ENCODE measurements at regions not wholly inside any gene's neighbourhood (a gene's known extent, or its start where the extent isn't known, plus 50 kb on each side); places are given as distances from the start of the nearest gene placed in this dataset.

DNA sequence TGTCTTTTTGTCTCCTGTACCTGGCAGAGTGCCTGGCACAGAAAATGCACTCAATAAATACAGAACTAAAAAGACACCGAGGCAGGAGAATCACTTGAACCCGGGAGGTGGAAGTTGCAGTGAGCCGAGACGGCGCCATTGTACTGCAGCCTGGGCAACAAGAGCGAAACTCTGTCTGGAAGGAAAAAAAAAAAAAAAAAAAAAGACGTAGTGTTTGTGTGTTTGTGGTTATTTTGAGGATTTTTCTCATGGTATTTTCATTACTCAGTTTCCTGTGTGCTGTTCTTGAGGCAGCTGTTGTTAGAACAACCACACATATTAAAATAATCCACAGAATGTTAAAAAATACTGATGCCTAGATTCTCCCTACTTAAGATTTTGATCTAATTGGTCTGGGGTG is 519.2 kb upstream of the SPHKAP start:
- FAIRE-seq, result no peak

DNA sequence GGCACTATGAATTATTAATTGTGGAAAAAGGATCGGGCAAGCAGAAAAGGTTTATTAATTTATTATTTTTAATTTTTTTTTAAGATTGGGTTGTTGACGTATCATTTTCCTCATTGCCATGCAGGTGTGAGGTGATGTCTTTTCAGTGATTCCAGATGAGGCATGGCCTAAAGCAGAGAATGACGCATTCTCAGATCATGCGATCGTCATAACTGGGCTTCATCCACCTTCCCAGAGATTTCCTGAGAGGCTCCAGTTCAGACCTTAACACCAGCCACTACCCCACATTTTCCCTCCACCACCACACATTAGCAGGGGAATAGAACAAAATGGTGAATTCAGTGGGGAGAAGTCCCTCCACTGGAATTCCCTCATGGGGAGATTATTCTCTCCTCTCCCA is 518.4 kb upstream of the SPHKAP start:
- FAIRE-seq, result no peak

DNA sequence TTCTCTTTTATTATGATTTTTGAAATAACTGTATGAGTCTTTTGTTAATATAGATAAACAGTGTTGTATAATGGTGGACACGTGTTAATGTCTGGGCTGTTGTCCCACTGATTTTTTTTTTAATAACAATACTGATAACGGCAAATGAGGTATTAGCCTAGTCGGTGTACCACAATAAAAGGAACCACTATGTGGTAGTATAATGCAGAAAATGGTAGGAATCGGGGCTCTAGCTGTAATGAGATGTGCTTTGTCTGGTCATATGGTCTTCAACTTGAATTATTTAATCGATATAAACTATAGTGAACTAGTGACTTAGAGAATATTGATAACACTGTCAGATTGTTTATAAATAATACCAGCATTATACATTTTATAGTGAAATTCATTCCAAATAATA is 517.9 kb upstream of the SPHKAP start:
- peak; percentile 30 for FAIRE-seq

DNA sequence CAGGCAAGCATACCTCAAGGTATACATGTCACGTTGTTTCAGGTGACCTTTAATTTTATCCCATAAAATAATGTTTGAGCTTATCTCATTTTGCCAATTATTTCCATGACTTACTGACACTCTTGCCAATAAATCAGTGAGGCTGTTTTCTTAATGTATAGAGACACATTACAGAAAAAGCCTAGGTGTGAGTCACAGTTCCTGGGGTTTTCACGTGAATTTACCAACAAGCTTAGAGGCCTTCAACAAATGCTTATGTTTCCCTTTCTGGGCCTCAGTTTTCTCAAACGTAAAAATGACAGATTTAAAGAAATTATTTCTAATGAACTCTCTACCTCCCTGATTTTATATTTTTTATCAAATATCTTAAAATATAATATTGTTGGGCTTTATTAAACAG is 517.5 kb upstream of the SPHKAP start:
- no peak for FAIRE-seq

DNA sequence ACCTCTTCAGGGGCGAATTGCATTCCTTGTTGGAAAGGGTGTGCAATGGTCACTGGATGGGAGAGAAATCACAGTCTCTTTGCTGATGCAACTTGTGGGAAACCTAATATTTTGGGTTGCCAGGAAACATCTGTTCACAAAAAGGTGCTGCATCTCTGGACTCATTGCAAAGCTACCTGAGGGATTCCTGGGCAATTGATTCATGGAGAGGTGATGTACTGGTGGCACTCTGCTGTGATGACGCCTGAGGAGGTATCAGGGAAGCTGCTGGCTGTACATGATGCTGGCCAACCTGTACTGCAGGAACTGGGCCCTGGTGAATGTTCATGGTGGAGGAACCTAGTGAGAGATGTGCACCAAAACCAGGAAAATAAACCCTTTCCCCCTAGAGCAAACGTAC is 516.0 kb upstream of the SPHKAP start:
- FAIRE-seq, result no peak

DNA sequence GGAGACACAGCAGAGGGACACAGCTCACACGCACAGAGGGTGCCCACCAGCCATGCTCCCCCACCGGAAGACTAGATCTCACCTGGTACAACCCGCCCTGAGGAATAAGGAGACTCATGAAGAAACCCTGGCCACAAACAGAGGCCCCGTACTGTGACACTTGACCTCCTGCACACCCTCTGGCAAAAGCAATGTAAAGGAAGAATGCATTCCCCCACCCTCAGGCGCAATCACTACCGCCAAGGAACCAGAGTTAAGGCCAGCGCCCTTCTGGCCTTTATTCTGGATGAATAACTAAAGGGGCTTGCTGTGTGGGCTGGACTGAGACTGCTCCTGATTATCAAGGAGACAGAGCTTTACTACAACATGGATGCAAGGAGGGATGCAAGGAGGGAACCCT is 509.2 kb upstream of the SPHKAP start:
- no peak for FAIRE-seq

DNA sequence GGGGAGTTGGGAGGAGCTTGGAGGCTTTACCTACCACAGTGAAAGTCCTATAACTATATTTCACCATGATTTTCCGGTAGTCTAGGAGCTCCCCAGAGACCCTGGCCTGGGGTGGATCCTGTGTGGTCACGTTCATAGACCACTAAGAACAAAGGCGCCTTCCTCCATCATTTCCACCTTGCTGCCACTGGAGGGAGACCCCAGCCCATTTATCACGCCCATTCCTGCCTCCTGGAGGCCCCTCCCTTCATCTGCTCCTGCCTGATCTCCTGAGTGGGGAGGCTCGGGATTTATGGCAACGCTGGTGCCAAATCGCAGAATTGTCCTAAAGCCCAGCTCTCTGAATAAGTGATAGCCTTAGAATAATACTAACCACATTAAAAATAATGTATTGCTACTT is 507.6 kb upstream of the SPHKAP start:
- no peak for FAIRE-seq

DNA sequence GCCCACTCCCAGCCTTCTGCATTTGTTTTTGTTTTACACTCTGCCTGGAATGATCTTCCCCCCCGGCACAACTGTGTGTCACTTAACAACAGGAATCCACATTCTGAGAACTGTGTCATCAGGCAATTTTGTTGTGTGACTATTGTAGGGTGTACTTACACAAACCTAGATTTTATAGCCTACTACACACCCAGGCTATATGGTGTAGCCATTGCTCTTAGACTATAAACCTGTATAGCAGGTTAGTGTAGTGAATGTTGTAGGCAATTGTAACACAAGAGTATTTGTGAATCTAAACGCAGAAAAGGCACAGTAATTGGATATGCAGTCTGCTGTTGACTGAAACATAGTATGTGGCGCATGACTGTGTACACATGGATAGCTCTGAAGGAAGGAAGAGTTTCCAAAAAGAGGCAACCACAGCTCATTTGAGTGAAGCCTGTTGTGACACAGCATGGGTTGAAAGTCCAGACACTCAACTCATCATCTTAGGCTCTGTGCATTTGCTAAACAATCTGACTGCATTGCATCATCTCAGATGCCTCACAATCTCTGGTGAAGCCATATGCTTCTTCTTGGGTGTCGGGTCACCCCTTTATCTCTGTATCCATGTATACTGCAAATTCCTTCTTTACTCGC is 506.6 kb upstream of the SPHKAP start:
- no peak for FAIRE-seq

DNA sequence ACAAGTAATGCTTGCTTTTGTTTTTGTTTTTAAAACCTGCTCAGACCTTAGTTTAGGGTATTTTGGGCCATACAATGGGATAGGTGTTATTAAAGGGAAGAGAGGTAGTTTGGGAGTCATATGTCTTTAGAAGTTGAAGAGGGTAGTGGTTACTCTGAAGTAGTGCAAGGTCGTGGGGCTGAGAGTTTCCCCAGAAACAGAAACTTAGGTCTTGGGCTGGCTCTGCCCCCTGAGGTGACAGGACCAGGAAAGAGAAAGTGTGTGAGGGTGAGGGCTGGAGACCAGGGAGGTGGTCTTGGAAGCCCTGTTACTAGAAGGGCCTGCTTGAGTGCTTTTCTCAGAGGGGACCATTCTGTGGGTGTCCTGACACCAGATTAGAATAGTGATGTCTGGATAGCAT is 500.5 kb upstream of the SPHKAP start:
- no peak for FAIRE-seq

DNA sequence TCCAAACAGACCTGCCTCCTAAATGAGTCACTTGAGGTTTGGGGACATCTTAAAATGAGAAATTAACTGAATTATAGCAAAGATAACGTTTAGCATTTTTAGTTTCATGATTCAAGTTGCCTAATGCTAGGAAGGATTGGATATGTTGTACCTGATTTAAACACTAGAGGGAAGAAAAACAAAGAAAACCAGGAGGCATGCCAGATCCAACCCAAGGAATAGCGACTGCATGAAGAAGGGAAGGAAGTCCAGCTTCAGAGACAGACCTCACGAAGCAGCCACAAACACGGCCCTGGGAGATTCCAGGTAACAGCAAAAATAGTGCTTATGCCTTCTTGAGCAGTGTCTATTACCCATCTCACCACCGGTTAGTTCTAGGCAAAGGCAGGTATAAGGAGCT is 499.9 kb upstream of the SPHKAP start:
- FAIRE-seq, result peak; percentile 98

DNA sequence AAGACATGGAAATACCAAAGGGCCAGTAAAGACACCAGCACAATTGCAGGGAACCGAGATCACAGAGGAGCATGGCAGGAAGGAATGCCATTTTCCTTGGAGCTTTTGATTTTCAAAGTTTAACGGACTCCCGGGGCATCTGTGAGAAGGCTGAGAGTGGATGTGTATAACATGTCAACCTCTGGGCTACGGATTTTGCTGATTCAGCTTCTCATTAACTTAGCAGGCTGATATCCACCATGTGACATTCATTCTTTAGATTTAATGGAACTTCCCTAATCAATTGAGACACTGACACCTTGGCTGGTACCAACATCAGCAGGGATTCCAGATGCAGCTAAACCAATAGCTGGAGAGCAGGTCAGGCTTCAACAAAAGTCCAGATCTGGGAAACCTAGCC is 496.6 kb upstream of the SPHKAP start:
- FAIRE-seq, result no peak

DNA sequence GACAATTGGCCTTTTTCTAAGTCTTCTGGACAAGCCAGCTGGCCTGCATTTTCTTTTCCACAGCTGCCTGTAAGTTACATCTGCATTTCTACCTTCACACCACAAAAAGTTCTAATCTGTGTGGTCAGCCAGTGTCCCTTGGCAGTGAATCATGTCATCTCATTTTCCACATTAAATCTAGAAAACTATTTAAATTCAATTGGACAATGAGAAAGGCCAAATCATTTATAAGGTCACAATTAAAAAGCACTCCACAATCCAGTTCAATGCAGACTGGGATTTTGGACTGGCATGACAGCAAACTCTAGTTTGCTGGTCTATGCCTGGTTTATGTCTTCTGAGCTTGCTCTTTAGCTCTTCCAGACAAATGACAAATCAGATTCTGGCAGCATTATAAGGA is 494.2 kb upstream of the SPHKAP start:
- FAIRE-seq, result no peak

DNA sequence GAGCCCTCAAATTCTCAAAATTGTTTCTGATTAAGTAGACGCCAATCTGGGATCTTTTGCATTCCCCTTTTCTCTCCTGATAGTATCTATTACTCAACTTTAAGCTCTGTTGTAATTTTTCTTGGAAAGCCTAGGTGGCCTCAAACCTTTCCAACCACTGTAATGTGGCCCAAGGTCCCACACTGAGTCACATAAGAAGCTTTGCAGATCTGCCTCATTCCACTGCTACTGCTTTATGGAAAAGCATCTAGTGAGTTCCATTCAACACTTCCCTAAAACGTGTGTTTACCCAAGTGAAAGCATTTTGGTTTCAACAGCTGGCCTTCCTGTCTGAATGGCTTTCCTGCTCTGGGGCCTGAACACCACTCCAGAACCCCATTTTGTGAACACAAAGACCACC is 493.6 kb upstream of the SPHKAP start:
- no peak for FAIRE-seq

DNA sequence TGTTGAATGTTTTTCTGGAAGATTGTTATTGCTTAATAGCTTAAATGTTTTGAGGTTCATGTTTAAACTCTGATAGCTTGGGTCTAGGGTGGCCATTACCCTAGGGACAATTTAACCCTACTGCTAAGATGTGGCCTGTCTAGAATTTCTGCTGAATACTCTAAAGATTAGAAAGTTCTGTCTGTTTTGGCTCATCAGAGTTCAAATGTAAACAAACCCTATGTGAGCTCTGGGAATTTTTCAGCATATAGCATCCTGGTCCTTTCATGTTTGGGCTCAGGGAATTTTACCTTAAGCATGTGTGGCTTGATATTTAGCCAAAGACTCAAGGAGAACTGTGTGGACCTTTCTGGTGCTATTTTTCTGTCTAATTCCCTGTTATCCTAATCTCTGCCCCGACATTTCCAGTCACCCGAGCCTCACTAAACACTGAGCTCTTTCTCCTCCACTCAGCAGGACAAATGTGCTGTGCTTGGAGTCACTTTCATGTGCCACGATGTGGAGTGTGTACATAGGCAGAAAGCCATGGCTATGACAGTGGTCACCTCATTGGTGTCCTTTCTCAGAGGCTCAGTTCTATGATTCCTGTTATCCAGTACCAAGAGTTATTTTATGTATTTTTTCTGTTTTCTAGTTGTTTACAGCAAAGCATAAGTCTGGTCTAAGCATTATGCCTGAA is 492.5 kb upstream of the SPHKAP start:
- no peak for FAIRE-seq

DNA sequence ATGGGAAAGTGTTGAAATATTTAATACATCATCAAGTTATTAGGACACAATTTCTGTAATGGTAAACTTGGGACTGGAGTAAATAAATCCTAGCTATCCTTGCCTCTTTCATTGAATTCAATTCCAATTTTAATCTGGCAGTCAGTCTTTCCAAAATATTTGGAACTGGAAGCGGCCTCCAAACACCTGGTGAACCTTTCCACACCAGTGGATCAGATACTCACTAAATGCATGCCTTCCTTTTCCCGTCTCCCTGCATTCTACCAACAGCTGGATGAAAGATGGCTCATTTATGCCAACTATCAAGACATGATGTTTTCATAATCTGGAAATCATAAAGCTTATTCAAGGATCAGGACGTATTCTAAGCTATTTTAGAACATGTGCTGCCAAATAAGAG is 488.2 kb upstream of the SPHKAP start:
- FAIRE-seq, result no peak

DNA sequence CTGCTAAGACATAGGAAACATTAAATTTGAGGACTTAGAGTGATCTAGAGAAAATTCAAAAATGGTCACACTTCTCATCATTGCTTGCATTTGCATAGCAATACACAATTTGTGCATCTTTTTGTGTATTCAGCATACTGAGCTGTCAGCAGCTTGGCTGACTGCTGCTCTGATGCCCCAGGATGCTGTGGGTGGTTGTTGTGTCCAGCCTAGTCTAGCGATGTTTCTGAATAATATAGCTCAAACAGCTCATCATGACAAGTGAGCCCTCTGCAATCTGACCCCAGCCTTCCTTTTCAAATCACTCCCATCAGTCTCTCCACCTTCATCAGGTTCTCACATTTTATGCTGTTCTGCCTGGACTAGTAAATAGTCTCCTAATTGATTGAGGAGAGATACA is 483.7 kb upstream of the SPHKAP start:
- FAIRE-seq, result no peak

DNA sequence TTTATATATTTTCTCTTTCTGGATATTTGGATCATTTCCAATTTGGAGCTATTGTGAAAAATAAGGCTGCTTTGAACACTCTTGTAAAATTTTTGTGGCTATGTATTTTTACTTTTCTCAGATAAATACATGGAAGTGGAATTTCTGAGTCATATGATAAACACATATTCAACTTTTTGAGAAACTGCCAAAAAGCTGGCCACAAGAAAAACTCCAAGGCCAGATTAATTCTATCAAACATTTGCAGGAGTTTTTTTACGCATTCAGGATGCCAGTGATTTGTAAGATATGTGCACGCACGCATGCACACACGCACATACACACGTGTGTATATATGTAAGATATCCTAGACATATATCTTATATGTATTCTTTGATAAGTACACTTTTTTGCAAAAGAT is 477.5 kb upstream of the SPHKAP start:
- no peak for FAIRE-seq

DNA sequence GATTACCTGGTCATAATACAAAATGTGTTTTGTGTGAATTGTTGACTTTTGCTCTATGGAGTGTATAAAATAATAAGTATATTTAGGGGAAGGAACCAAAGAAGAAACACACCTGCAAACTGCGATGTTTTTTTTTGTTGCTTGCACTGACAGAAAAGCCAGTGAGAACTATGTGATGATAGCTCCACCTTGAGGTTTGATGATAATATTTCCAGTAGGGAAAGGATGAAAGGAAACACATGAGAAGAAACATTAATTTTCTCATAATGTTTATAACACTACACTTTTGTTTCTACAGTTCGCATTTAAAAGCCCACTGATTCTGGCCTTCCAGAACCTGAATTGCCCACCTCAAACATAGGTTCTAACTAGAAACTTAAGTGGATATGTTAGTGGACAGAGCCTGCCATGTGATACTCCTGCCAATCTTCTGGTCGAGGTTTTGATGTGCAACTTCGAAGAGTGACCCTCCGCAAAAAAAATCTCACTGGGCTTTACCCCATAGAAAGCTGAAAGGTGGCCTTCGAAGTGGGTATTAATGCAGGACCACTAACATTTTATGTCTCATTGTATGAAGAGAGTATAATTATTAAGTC is 476.4 kb upstream of the SPHKAP start:
- FAIRE-seq, result peak; percentile 99

DNA sequence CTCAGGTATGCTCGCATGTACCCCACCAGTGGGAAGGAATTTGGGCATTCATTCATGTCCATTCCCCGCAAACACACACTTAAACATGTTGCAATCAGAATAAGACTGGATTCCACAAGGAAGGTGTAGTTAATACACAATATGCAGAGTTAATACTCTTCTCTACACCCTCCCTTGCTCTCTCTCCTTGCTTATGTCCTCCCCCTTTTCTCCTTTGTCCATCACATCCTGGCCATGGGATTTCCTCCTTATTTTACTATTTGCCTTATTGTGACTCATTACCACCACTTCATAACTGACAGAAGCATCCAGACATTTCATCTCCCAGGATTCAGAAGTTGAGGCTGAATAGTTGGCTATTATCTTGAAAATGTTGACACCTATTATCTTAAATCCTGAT is 473.8 kb upstream of the SPHKAP start:
- FAIRE-seq, result no peak

DNA sequence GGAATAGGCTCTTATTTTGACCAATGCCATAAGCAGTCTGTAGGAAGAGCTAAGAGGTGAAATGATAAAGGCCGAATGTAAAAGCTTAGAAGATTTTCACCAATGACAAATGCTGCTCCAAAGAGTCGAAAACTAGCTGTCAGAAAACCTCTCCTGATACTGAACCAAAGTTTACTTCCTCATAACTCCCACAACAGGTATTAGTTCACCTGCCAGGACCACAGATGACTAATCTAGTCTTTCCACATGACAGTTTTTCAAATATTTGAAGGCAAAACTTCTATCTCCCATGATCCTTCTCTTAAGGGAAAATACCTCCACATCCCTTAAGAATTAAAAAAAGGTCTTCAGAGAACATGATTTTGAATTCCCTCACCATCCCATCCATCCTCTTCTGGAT is 473.2 kb upstream of the SPHKAP start:
- no peak for FAIRE-seq

DNA sequence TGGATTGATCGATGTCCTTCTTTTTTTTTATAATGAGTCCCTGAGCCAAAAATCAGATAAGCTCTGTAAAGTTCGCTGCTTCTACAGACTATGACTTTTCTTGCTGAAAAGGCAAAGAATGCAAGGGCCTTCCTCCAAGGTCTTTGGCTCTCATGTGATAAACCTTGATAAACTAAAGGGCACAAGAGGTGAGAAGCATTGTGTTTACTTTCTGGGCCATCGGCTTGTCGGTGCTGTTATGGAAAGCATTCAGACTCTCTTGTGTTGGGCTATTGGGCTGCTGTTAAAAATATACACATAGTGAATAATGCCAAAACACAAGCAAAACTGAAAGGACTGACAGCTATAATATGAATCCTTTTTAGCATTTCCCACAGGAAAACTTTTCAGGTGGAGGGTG is 472.4 kb upstream of the SPHKAP start:
- no peak for FAIRE-seq

DNA sequence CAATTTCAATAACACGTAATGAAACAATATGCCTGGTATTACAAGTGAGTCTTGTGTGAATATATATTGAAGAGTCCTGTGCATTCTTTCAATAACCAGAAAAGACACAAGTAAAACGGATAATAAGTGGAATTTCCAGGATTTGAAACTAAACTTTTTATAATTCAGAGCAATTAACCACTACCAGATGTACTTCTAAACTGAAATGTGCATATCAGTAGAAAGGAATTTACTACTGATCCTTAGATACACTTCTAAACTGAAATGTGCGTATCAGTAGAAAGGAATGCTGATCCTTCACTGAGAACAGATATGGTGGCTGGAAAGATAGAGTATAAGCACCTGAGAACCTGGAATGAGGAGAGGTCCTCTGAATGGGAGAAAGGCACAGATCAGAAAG is 470.9 kb upstream of the SPHKAP start:
- FAIRE-seq, result no peak

DNA sequence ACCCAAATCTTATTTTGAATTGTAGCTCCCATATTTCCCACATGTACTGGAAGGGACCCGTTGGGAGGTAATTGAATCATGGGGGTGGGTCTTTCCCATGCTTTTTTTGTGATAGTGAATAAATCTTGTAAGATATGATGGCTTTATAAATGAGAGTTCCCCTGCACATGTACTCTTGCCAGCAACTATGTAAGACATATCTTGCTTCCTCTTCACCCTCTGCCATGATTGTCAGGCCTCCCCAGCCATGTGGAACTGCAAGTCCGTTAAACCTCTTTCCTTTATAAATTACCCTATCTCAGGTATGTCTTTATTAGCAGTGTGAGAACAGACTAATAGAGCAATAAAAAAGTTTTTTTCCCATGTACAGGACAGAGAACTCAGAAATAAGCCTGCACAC is 468.4 kb upstream of the SPHKAP start:
- FAIRE-seq, result no peak

DNA sequence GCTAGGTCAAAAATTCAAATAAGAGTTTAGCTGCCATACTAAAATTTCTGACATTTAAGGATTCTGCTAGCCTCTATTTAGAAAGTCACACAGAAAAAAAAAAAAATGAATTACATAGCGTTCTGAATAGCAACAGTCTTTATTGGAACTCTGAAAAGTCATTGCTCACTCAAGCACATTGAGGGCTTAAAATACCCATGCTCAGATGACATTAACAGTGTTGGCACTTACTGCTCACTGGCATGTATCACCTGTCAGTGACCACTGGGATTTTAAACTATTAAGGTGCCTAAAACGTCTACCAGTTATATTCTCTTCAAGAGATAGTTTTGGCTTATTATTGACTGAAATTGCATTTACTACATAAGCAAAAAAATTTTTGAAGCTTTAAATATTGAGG is 468.0 kb upstream of the SPHKAP start:
- FAIRE-seq, result no peak

DNA sequence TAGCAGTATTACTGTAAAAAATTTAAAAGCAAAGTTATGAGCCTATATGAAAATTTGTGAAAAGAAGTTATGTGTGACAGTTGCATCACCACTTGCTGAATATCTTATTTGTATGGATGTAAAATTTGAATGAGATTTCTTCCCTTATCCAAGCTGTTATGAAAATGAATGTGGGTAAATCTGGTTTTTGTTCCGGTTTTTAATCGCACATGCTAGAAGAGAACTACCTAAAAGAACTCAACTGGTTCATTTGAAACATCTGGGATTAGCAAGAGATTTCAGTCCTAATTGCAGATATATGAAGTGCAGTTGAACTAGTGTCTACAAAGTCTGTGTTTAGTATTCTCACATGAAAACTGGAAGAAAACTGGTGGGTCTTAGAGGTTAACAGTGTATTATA is 467.1 kb upstream of the SPHKAP start:
- no peak for FAIRE-seq

Measured in islet of Langerhans (tissue), 1 donor.